Activated CD4-positive, alpha-beta T cell treated with anti-CD3 and anti-CD28 coated beads, Interleukin-2, amount 10 ng/mL, durations not matched to agents 24 days and 14 days (primary cell): ENCODE measurements at regions not wholly inside any gene's neighbourhood (a gene's known extent, or its start where the extent isn't known, plus 50 kb on each side); places are given as distances from the start of the nearest gene placed in this dataset.
"Not testable (repeated sequence)": the region's sequence is repeated elsewhere in the genome, so short reads cannot be mapped to it uniquely, and the experiment has no call there.

Experiments used
- DNase-seq: peaks from one replicate; pipeline ENCODE4 v3.0.0; 2022
- H3K27ac Mint-ChIP-seq: one replicate; pipeline ENCODE4 v1.8.0; 2022; ENCODE audit warnings: mild to moderate bottlenecking, mixed read lengths
- H3K27me3 Mint-ChIP-seq: one replicate; pipeline ENCODE4 v1.8.0; 2022; ENCODE audit warnings: mixed read lengths
- H3K36me3 Mint-ChIP-seq: one replicate; pipeline ENCODE4 v1.8.0; 2022; ENCODE audit warnings: low read depth, mild to moderate bottlenecking, mixed read lengths
- H3K4me1 Mint-ChIP-seq: one replicate; pipeline ENCODE4 v1.8.0; 2021; ENCODE audit warnings: mixed read lengths
- H3K4me3 Mint-ChIP-seq: one replicate; pipeline ENCODE4 v1.8.0; 2022; ENCODE audit warnings: mild to moderate bottlenecking, moderate library complexity, mixed read lengths
- H3K9me3 Mint-ChIP-seq: one replicate; pipeline ENCODE4 v1.8.0; 2021; ENCODE audit warnings: mixed read lengths
- intact Hi-C: fragments of 100-400 bp; cut with micrococcal nuclease; formaldehyde crosslinking; loops from one replicate; pipeline ENCODE4 v1.15.1; 2023

- H3K9me3 Mint-ChIP-seq, H3K4me3 Mint-ChIP-seq, DNase-seq, H3K36me3 Mint-ChIP-seq, H3K27me3 Mint-ChIP-seq, H3K4me1 Mint-ChIP-seq, intact Hi-C loops, H3K27ac Mint-ChIP-seq: not testable (repeated sequence)
Observed at GRCh38 chr2:110394769-110395168, 77.8 kb downstream of the LIMS4 start.

DNA sequence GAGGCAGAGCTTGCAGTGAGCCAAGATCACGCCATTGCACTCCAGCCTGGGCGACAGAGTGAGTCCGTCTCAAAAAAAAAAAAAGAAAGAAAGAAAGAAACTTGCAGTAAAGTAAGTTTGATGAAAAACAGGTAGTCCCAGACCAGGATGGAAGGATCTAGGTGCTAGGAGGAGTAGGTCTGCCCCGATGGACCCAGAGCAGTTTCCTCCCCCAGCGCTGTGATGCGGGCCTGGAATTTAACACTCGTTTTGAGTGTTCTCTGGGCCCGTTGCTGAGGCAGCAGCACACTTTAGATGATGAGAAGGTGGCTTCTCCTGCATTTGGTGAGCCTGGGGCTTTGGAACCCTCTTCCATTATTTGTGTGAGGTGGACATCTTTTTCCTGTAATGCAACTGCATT is 80.2 kb downstream of the LIMS4 start:
- DNase-seq: peak; percentile 41
- intact Hi-C loops, H3K27ac Mint-ChIP-seq, H3K4me3 Mint-ChIP-seq, H3K27me3 Mint-ChIP-seq, H3K4me1 Mint-ChIP-seq, H3K36me3 Mint-ChIP-seq, H3K9me3 Mint-ChIP-seq: not testable (repeated sequence)

- H3K27me3 Mint-ChIP-seq, DNase-seq, H3K4me3 Mint-ChIP-seq, H3K9me3 Mint-ChIP-seq, H3K27ac Mint-ChIP-seq, H3K36me3 Mint-ChIP-seq, intact Hi-C loops, H3K4me1 Mint-ChIP-seq: not testable (repeated sequence)
Observed at GRCh38 chr2:110391035-110391418, 81.6 kb downstream of the LIMS4 start.

DNA sequence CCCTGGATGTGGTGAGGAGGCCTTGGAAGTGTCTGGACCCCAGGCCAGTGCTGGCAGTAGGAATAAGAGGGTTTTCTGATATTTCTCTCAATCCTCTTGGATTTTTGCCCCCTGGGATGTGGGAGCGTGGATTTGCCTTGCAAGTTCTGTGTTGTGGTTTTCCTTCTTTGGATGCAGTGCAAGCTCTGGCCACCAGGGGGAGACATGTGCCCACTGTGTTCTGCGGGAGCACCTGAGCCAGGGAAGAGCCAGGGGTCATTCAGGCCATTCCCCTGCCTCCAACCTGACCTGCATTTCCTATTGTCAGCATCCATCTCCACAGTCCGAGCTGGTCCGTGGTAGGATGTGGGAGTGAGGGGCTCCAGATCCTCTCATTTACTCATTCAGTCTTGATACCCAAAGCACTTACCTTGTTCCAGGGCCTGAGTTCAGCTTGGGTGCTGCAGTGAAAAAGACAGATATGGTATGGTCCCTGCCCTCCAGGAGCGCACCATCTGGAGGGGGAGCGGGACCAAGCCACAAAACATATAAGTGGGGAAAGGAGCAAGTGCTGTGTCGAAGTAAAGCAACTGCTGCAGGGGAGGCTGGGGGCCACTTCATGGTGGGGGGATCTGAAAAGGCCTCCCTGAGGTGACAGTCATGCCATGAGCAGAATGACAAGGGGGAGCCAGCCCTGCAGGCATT is 82.1 kb downstream of the LIMS4 start:
- H3K27ac Mint-ChIP-seq, H3K36me3 Mint-ChIP-seq, H3K9me3 Mint-ChIP-seq, intact Hi-C loops, H3K4me3 Mint-ChIP-seq, H3K4me1 Mint-ChIP-seq, H3K27me3 Mint-ChIP-seq: not testable (repeated sequence)
- DNase-seq: peak; percentile 52

- H3K36me3 Mint-ChIP-seq, H3K4me3 Mint-ChIP-seq, DNase-seq, H3K9me3 Mint-ChIP-seq, H3K27ac Mint-ChIP-seq, intact Hi-C loops, H3K4me1 Mint-ChIP-seq, H3K27me3 Mint-ChIP-seq: not testable (repeated sequence)
Observed at GRCh38 chr2:110387044-110387443, 85.6 kb downstream of the LIMS4 start.

GRCh38 chr2:110386546-110386945 is 86.1 kb downstream of the LIMS4 start:
- H3K4me1 Mint-ChIP-seq, intact Hi-C loops, H3K27me3 Mint-ChIP-seq, H3K27ac Mint-ChIP-seq, H3K4me3 Mint-ChIP-seq, H3K36me3 Mint-ChIP-seq, H3K9me3 Mint-ChIP-seq, DNase-seq: not testable (repeated sequence)

- H3K27me3 Mint-ChIP-seq, H3K9me3 Mint-ChIP-seq, H3K36me3 Mint-ChIP-seq, H3K27ac Mint-ChIP-seq, H3K4me3 Mint-ChIP-seq, intact Hi-C loops, H3K4me1 Mint-ChIP-seq, DNase-seq: not testable (repeated sequence)
Observed at GRCh38 chr2:110384736-110385119, 87.9 kb downstream of the LIMS4 start.

- not testable (repeated sequence) for DNase-seq
Observed at GRCh38 chr2:110384109-110384735, 88.4 kb downstream of the LIMS4 start.

DNA sequence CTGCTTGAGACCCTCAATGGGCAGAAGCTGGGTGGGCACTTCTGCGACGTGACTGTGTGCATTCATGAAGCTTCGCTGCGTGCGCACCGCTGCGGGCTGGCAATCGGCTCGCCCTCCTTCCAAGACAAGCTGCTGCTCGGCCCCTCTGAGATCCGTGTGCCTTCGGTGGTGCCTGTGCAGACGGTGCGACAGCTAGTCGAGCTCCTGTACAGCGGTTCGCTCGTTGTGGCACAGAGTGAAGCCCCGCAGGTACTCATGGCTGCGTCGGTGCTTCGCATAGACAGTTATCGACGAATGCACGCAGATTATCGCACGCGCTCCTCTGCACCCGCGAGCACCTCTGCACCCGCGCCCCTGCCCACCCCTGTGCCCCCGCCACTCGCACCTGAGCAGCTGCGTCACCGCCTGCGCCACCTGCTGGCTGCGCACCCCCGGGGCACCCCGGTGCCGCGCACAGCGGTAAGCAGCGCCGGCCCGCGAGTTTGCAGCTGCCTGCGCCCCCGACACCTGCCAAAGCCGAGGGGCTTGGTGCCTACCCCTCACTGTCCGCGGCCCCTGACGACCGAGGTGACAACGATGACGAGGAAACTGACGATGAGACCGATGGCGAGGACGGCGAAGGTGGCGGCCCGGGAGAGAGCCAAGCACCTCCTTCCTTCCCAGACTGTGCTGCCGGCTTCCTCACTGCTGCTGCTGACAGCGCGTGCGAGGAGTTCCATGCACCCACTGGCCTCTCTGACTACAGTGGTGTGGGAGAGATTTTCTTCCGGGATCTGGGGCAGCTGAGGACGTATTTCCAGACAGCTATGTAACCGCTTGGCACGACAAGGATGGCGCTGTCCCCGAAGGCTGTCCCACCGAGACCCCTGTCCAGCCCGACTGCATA is 89.2 kb downstream of the LIMS4 start:
- H3K27me3 Mint-ChIP-seq, H3K36me3 Mint-ChIP-seq, H3K4me3 Mint-ChIP-seq, DNase-seq, H3K27ac Mint-ChIP-seq, intact Hi-C loops, H3K9me3 Mint-ChIP-seq, H3K4me1 Mint-ChIP-seq: not testable (repeated sequence)

More at GRCh38 chr2:110384109-110384735, 88.4 kb downstream of the LIMS4 start:
- H3K4me1 Mint-ChIP-seq, H3K36me3 Mint-ChIP-seq, H3K9me3 Mint-ChIP-seq, intact Hi-C loops, H3K27me3 Mint-ChIP-seq, H3K4me3 Mint-ChIP-seq, H3K27ac Mint-ChIP-seq: not testable (repeated sequence)

- H3K4me3 Mint-ChIP-seq, intact Hi-C loops, H3K27ac Mint-ChIP-seq, H3K9me3 Mint-ChIP-seq, DNase-seq, H3K4me1 Mint-ChIP-seq, H3K36me3 Mint-ChIP-seq, H3K27me3 Mint-ChIP-seq: not testable (repeated sequence)
Observed at GRCh38 chr2:110373519-110373918, 99.1 kb downstream of the LIMS4 start.

DNA sequence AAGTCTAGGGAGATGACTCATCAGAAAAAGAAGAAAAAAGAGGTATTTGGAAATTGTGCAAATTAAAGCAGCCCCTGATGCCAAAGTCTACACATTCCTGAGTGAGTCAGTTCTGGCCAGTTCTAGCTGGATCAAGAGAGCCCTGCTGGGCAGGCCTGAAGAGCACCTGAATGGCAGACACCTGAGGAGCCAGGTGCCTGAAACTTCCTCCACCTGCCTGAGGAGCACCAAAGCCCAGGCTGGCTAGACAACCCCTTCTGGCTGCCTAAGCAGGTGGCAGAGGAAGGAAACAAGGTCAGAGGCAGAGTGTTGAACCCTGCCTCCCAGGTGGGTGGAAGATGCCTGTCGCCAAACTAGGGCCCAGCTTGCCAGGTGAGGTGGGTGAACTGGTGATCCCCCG is 101.0 kb downstream of the LIMS4 start:
- intact Hi-C loops, H3K4me1 Mint-ChIP-seq, H3K36me3 Mint-ChIP-seq, H3K9me3 Mint-ChIP-seq, H3K27me3 Mint-ChIP-seq, H3K27ac Mint-ChIP-seq, H3K4me3 Mint-ChIP-seq, DNase-seq: not testable (repeated sequence)

DNA sequence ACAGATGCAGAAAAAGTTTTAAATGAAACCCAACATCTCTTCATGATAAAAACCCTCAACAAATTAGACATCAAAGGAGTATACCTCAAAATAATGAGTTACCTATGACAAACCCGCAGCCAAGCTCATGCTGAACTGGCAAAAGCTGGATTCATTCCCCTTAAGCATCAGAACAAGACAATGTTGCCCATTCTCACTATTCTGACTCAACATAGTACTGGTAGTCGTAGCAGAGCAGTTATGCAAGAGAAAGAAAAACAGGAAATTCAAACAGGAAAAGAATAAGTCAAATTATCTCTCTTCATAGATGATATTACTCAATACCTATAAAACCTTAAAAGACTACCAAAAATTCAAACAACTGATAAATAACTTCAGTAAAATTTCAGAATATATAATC is 115.0 kb downstream of the LIMS4 start:
- intact Hi-C loops, H3K27me3 Mint-ChIP-seq, H3K36me3 Mint-ChIP-seq, H3K4me3 Mint-ChIP-seq, H3K4me1 Mint-ChIP-seq, H3K9me3 Mint-ChIP-seq, H3K27ac Mint-ChIP-seq, DNase-seq: not testable (repeated sequence)

DNA sequence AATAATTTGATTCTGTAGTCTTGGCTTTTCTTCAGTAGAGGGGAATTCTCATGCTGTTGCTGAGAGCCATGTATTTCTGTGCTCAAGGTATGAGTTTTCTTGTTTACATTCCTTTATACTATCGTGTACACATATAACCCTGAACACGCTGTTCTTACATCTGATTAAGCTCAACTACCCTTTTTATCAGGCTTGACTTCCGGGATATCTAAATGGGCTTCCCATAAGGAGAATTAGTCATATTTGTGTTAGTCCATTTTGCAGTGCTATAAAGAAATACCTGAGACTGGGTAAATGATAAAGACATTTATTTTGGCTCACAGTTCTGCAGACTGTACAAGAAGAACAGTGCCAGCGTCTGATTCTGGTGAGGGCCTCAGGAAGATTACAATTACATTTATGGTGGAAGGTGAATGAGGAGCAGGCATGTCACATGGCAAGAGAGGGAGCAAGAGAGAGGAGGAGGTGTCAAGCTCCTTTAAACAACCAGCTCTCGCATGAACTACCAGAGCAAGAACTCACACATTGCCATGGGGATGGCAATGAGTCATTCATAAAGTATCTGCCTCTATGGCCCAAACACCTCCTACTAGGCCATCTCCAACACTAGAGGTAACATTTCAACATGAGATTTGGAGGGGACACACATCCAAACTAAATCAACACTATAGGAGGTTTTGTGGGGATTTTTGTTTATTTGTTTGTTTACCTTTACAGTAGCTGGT is 118.2 kb downstream of the LIMS4 start:
- H3K4me1 Mint-ChIP-seq, DNase-seq, intact Hi-C loops: not testable (repeated sequence)

GRCh38 chr2:110350718-110351117 is 121.9 kb downstream of the LIMS4 start:
- H3K4me3 Mint-ChIP-seq, H3K36me3 Mint-ChIP-seq, H3K9me3 Mint-ChIP-seq, H3K4me1 Mint-ChIP-seq, intact Hi-C loops, H3K27ac Mint-ChIP-seq, DNase-seq, H3K27me3 Mint-ChIP-seq: not testable (repeated sequence)

More for the DNA sequence above, 118.2 kb downstream of the LIMS4 start:
- H3K9me3 Mint-ChIP-seq, H3K36me3 Mint-ChIP-seq, H3K27ac Mint-ChIP-seq, H3K4me3 Mint-ChIP-seq, H3K27me3 Mint-ChIP-seq: not testable (repeated sequence)
